HG03378 (cell line): ENCODE measurements at regions not wholly inside any gene's neighbourhood (a gene's known extent, or its start where the extent isn't known, plus 50 kb on each side); places are given as distances from the start of the nearest gene placed in this dataset.

Experiments used
- ATAC-seq: cut with Tn5 transposase; IDR thresholded peaks from one replicate; pipeline ENCODE4 v1.9.1; 2021; ENCODE audit warnings: mild to moderate bottlenecking, moderate library complexity; ENCODE audit not compliant: unreplicated experiment

- no peak for ATAC-seq
Observed at GRCh38 chr5:61777292-61777691, 445.2 kb downstream of the ZSWIM6 start.

- ATAC-seq: no peak
Observed at GRCh38 chr5:61779743-61780142, 447.7 kb downstream of the ZSWIM6 start.

GRCh38 chr5:61783481-61783880 is 451.4 kb downstream of the ZSWIM6 start:
- ATAC-seq: no peak

GRCh38 chr5:61784341-61784740 is 452.3 kb downstream of the ZSWIM6 start:
- ATAC-seq: no peak

- ATAC-seq: no peak
Observed at GRCh38 chr5:61788548-61788947, 456.5 kb downstream of the ZSWIM6 start.

- no peak for ATAC-seq
Observed at GRCh38 chr5:61790007-61790406, 457.9 kb downstream of the ZSWIM6 start.

GRCh38 chr5:61790678-61791077 is 458.6 kb downstream of the ZSWIM6 start:
- ATAC-seq: peak; percentile 92

- no peak for ATAC-seq
Observed at GRCh38 chr5:61796773-61797172, 464.7 kb downstream of the ZSWIM6 start.

GRCh38 chr5:61800450-61800849 is 468.4 kb downstream of the ZSWIM6 start:
- ATAC-seq: no peak

GRCh38 chr5:61801174-61801573 is 469.1 kb downstream of the ZSWIM6 start:
- no peak for ATAC-seq

GRCh38 chr5:61802456-61802855 is 470.4 kb downstream of the ZSWIM6 start:
- no peak for ATAC-seq

GRCh38 chr5:61805101-61805500 is 473.0 kb downstream of the ZSWIM6 start:
- ATAC-seq: no peak

GRCh38 chr5:61806491-61807020 is 474.5 kb downstream of the ZSWIM6 start:
- ATAC-seq: no peak

GRCh38 chr5:61808091-61808490 is 476.0 kb downstream of the ZSWIM6 start:
- no peak for ATAC-seq

- no peak for ATAC-seq
Observed at GRCh38 chr5:61808909-61809308, 476.9 kb downstream of the ZSWIM6 start.

GRCh38 chr5:61809651-61810050 is 477.6 kb downstream of the ZSWIM6 start:
- no peak for ATAC-seq

- ATAC-seq: no peak
Observed at GRCh38 chr5:61811052-61811451, 479.0 kb downstream of the ZSWIM6 start.

- no peak for ATAC-seq
Observed at GRCh38 chr5:61813361-61813760, 481.3 kb downstream of the ZSWIM6 start.

GRCh38 chr5:61815339-61815738 is 483.3 kb downstream of the ZSWIM6 start:
- ATAC-seq: no peak

GRCh38 chr5:61816146-61816545 is 484.1 kb downstream of the ZSWIM6 start:
- ATAC-seq: no peak

GRCh38 chr5:61816585-61817450 is 484.8 kb downstream of the ZSWIM6 start:
- no peak for ATAC-seq

GRCh38 chr5:61817472-61818326 is 485.6 kb downstream of the ZSWIM6 start:
- no peak for ATAC-seq
